ENCODE measurements at regions not wholly inside any gene's neighbourhood (a gene's known extent, or its start where the extent isn't known, plus 50 kb on each side); places are given as distances from the start of the nearest gene placed in this dataset.

DNA sequence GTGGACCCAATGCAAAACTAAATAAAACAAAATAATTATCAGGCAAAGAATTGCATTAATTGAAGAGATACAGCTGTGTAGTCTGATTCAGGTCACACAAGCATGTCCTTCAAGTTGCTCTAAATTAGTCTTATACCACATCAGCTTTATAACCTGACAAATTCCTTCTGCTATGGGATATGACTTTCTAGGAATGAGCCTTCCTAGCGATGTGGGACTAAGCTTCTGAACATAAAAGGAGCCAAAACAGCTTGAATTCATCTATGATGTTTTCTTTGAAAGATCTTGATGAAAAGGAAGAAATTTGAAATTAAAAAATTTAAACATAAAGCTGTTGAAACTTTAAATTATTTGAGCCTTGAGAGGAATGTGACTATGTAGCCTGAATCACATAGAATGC is 1409.1 kb downstream of the CDH11 start:
- H3K4me3 ChIP-seq (ENCODE audit: low read depth, low read length) = no peak overlapping the region
- TF ChIP-seq, protein P1, sequence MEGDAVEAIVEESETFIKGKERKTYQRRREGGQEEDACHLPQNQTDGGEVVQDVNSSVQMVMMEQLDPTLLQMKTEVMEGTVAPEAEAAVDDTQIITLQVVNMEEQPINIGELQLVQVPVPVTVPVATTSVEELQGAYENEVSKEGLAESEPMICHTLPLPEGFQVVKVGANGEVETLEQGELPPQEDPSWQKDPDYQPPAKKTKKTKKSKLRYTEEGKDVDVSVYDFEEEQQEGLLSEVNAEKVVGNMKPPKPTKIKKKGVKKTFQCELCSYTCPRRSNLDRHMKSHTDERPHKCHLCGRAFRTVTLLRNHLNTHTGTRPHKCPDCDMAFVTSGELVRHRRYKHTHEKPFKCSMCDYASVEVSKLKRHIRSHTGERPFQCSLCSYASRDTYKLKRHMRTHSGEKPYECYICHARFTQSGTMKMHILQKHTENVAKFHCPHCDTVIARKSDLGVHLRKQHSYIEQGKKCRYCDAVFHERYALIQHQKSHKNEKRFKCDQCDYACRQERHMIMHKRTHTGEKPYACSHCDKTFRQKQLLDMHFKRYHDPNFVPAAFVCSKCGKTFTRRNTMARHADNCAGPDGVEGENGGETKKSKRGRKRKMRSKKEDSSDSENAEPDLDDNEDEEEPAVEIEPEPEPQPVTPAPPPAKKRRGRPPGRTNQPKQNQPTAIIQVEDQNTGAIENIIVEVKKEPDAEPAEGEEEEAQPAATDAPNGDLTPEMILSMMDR (IDR thresholded peaks at IDR 0.05; ENCODE audit: borderline replicate concordance, insufficient read depth, low read depth, low read length) = no peak

DNA sequence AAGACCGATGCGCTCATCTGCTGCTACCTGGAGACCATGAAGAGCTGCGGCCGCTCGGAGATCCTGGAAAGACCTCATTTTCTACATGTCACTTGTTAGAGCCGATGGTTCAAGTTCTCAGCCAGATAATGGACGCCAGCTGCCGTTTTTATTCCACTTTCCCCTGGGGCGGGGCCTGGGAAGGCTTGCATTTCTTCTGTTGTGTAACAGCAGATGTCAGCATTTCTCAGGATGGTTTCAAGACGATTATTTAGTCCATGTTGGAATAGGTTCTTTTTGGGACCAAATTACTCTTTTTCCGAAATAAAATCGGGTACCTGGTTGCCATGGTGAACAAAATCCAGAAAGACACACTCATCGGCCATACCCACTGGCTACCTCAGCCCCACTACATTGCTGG is 1418.3 kb downstream of the CDH11 start:
- no peak overlapping the region for H3K4me3 ChIP-seq (ENCODE audit: low read depth, low read length)
- TF ChIP-seq, protein P1 (IDR thresholded peaks at IDR 0.05; ENCODE audit: borderline replicate concordance, insufficient read depth, low read depth, low read length) = no peak

DNA sequence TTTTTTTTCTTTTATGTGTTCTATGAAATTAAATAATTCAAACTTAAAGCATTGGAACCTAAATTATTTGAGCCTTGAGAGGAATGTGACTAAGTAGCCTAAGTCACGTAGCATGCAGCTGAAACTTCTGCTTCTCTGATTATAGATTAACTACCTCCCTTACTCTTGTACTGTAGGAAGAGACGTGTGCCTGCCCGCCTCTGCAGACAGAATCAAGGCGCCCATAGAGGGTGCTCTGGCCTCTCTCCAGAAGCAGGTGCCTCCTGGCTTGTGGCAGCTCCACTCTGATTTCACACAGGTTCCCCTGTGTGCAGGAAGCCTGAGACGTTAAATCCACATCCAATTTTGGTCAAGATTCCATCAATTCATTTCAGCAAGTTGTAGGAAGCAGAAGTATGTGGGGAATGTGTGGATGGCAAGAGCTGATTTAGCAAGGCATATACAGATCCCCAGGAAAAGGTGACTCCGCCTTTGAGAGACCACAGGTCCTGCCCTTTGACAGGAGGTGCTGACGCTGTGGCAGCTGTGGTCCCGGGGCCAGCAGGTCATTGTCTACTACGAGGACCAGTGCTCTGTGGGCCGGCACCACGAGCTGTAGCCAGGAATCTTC is 1418.8 kb downstream of the CDH11 start:
- no peak overlapping the region for H3K4me3 ChIP-seq (ENCODE audit: low read depth, low read length)
- TF ChIP-seq, protein P1 (IDR thresholded peaks at IDR 0.05; ENCODE audit: borderline replicate concordance, insufficient read depth, low read depth, low read length) = no peak

DNA sequence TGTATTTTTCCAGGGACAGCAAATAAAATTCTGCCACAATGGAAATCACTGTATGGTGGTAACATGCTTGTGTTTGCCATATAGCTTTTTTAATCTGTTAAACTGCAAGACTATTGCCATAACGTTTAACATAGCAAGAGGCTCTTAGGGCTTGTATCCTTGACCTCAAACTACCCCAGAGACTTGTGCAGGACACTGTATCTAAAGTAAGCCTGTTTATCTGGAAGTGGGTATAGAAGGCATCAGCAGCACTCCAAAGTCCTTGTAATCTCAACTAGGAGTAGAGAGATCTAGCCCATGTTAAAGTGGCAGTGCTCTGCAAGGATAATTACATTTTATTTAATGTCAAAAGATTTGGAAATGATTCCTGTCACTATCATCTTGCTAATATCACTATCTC is 1424.1 kb downstream of the CDH11 start:
- H3K4me3 ChIP-seq (ENCODE audit: low read depth, low read length) = no peak overlapping the region
- TF ChIP-seq, protein P1 (IDR thresholded peaks at IDR 0.05; ENCODE audit: borderline replicate concordance, insufficient read depth, low read depth, low read length) = no peak

DNA sequence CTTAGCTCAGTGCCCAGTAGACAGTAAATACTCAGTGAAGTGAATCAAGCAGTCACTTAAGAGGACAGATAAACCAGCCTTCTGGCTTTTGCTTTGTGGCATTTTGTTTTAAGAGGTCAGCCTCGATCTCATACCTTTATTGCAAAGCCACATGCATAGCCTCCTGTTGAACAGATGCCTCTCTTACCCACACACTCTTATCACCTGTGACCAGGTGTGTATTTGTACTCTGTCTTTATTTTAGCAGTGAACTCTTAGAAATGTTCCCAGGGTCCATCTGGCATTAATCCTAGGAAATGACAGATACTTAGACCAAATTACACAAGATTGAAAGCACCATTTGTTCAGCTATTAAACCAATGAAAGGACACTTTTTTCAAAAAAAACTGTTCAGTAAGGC is 1426.5 kb downstream of the CDH11 start:
- no peak overlapping the region for H3K4me3 ChIP-seq (ENCODE audit: low read depth, low read length)
- TF ChIP-seq, protein P1 (IDR thresholded peaks at IDR 0.05; ENCODE audit: borderline replicate concordance, insufficient read depth, low read depth, low read length) = no peak

DNA sequence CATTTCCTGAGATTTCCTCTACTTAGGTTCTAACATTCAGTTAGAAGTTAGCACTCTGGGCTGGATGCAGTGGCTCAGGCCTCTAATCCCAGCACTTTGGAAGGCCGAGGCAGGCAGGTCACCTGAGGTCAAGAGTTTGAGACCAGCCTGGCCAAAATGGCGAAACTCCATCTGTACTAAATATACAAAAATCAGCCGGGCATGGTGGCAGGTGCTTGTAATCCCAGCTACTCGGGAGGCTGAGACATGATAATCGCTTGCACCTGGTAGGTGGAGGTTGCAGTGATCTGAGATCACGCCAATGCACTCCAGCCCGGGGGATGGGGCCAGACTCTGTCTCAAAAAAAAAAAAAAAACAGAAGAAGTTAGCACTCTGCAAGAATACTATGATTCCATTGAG is 1430.9 kb downstream of the CDH11 start:
- TF ChIP-seq, protein P1 (IDR thresholded peaks at IDR 0.05; ENCODE audit: borderline replicate concordance, insufficient read depth, low read depth, low read length) = no peak
- H3K4me3 ChIP-seq (ENCODE audit: low read depth, low read length) = no peak overlapping the region

DNA sequence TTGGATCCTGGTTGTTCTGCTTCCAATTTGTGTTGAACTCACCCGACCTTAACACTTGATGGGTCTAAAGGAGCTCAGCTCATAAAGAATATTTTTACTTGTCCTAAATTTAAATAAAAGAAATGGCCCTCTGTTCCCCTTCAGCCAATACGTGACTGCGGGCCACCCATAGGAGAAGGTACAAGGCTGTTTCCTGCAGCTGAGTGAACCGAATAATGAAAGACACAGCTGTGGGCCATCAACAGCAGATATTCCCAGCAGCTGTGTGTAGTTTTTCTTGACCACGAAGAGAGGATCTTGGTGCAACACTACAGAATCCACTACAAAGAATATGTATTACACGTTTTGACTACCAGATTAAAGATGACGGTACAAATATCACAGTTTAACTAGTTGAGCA is 1431.6 kb downstream of the CDH11 start:
- TF ChIP-seq, protein P1 (IDR thresholded peaks at IDR 0.05; ENCODE audit: borderline replicate concordance, insufficient read depth, low read depth, low read length) = no peak

More for the DNA sequence above, 1431.6 kb downstream of the CDH11 start:
- no peak overlapping the region for H3K4me3 ChIP-seq (ENCODE audit: low read depth, low read length)

All from GM12875 (cell line).